PFSK-1 (cell line): ENCODE measurements at regions not wholly inside any gene's neighbourhood (a gene's known extent, or its start where the extent isn't known, plus 50 kb on each side); places are given as distances from the start of the nearest gene placed in this dataset.

Experiments
- FOXP2 ChIP-seq: optimal IDR thresholded peaks from 2 replicates; pipeline ENCODE3; 2011; ENCODE audit warnings: borderline replicate concordance, control low read depth, inconsistent platforms; ENCODE audit not compliant: insufficient read depth; ENCODE audit errors: extremely low read length, extremely low read depth
- POLR2AphosphoS5 ChIP-seq: IDR thresholded peaks from 2 replicates; pipeline ENCODE4 v1.6.1; 2012; ENCODE audit warnings: low read depth, mild to moderate bottlenecking, control low read depth, low read length, moderate library complexity
- REST ChIP-seq, 2 experiments: IDR thresholded peaks; 2 replicates each; pipeline versions ENCODE4 v1.6.1 to v1.8.0; 2011 to 2012; ENCODE audit warnings: low read depth in 2 of 2, low read length in 2 of 2, control low read depth in 1 of 2, inconsistent platforms in 1 of 2, mild to moderate bottlenecking in 1 of 2, moderate library complexity in 1 of 2; ENCODE audit not compliant: insufficient read depth in 1 of 2
- SIN3A ChIP-seq: IDR thresholded peaks from 2 replicates; pipeline ENCODE4 v1.6.1; 2012; ENCODE audit warnings: mild to moderate bottlenecking, low read length, moderate library complexity, borderline replicate concordance; ENCODE audit not compliant: insufficient read depth
- TAF1 ChIP-seq: IDR thresholded peaks from 2 replicates; pipeline ENCODE4 v1.6.1; 2012; ENCODE audit warnings: low read length, control low read depth, borderline replicate concordance; ENCODE audit not compliant: insufficient read depth

GRCh38 chr3:147699175-147699838 is 290.1 kb downstream of the ZIC1 start:
- no peak for TF ChIP-seq POLR2AphosphoS5
- TF ChIP-seq TAF1, result no peak
- TF ChIP-seq FOXP2, result no peak
- TF ChIP-seq REST (IDR thresholded peaks at IDR 0.05; ENCODE audit: insufficient read depth in 1 of 2, low read depth in 2 of 2, low read length in 2 of 2), result no peak
- no peak for TF ChIP-seq SIN3A

- TF ChIP-seq REST (IDR thresholded peaks at IDR 0.05; ENCODE audit: insufficient read depth in 1 of 2, low read depth in 2 of 2, low read length in 2 of 2) (no peak), SIN3A (no peak), FOXP2 (no peak), POLR2AphosphoS5 (no peak), TAF1 (no peak)
These were observed 292.0 kb downstream of the ZIC1 start for GRCh38 chr3:147701195-147701594.

GRCh38 chr3:147702509-147702908 is 293.3 kb downstream of the ZIC1 start:
- TF ChIP-seq REST (IDR thresholded peaks at IDR 0.05; ENCODE audit: insufficient read depth in 1 of 2, low read depth in 2 of 2, low read length in 2 of 2) (no peak), TAF1 (no peak), SIN3A (no peak), POLR2AphosphoS5 (no peak), FOXP2 (no peak)

GRCh38 chr3:147705651-147706051 is 296.5 kb downstream of the ZIC1 start:
- TF ChIP-seq TAF1 (no peak), REST (IDR thresholded peaks at IDR 0.05; ENCODE audit: insufficient read depth in 1 of 2, low read depth in 2 of 2, low read length in 2 of 2) (no peak), SIN3A (no peak), POLR2AphosphoS5 (no peak), FOXP2 (no peak)
